ENCODE measurements at regions not wholly inside any gene's neighbourhood (a gene's known extent, or its start where the extent isn't known, plus 50 kb on each side); places are given as distances from the start of the nearest gene placed in this dataset.

GRCh38 chr1:70843452-70843851 is 204.2 kb downstream of the PTGER3 start (continued):
- TF ChIP-seq, protein P1, sequence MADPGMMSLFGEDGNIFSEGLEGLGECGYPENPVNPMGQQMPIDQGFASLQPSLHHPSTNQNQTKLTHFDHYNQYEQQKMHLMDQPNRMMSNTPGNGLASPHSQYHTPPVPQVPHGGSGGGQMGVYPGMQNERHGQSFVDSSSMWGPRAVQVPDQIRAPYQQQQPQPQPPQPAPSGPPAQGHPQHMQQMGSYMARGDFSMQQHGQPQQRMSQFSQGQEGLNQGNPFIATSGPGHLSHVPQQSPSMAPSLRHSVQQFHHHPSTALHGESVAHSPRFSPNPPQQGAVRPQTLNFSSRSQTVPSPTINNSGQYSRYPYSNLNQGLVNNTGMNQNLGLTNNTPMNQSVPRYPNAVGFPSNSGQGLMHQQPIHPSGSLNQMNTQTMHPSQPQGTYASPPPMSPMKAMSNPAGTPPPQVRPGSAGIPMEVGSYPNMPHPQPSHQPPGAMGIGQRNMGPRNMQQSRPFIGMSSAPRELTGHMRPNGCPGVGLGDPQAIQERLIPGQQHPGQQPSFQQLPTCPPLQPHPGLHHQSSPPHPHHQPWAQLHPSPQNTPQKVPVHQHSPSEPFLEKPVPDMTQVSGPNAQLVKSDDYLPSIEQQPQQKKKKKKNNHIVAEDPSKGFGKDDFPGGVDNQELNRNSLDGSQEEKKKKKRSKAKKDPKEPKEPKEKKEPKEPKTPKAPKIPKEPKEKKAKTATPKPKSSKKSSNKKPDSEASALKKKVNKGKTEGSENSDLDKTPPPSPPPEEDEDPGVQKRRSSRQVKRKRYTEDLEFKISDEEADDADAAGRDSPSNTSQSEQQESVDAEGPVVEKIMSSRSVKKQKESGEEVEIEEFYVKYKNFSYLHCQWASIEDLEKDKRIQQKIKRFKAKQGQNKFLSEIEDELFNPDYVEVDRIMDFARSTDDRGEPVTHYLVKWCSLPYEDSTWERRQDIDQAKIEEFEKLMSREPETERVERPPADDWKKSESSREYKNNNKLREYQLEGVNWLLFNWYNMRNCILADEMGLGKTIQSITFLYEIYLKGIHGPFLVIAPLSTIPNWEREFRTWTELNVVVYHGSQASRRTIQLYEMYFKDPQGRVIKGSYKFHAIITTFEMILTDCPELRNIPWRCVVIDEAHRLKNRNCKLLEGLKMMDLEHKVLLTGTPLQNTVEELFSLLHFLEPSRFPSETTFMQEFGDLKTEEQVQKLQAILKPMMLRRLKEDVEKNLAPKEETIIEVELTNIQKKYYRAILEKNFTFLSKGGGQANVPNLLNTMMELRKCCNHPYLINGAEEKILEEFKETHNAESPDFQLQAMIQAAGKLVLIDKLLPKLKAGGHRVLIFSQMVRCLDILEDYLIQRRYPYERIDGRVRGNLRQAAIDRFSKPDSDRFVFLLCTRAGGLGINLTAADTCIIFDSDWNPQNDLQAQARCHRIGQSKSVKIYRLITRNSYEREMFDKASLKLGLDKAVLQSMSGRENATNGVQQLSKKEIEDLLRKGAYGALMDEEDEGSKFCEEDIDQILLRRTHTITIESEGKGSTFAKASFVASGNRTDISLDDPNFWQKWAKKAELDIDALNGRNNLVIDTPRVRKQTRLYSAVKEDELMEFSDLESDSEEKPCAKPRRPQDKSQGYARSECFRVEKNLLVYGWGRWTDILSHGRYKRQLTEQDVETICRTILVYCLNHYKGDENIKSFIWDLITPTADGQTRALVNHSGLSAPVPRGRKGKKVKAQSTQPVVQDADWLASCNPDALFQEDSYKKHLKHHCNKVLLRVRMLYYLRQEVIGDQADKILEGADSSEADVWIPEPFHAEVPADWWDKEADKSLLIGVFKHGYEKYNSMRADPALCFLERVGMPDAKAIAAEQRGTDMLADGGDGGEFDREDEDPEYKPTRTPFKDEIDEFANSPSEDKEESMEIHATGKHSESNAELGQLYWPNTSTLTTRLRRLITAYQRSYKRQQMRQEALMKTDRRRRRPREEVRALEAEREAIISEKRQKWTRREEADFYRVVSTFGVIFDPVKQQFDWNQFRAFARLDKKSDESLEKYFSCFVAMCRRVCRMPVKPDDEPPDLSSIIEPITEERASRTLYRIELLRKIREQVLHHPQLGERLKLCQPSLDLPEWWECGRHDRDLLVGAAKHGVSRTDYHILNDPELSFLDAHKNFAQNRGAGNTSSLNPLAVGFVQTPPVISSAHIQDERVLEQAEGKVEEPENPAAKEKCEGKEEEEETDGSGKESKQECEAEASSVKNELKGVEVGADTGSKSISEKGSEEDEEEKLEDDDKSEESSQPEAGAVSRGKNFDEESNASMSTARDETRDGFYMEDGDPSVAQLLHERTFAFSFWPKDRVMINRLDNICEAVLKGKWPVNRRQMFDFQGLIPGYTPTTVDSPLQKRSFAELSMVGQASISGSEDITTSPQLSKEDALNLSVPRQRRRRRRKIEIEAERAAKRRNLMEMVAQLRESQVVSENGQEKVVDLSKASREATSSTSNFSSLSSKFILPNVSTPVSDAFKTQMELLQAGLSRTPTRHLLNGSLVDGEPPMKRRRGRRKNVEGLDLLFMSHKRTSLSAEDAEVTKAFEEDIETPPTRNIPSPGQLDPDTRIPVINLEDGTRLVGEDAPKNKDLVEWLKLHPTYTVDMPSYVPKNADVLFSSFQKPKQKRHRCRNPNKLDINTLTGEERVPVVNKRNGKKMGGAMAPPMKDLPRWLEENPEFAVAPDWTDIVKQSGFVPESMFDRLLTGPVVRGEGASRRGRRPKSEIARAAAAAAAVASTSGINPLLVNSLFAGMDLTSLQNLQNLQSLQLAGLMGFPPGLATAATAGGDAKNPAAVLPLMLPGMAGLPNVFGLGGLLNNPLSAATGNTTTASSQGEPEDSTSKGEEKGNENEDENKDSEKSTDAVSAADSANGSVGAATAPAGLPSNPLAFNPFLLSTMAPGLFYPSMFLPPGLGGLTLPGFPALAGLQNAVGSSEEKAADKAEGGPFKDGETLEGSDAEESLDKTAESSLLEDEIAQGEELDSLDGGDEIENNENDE (IDR thresholded peaks at IDR 0.05; ENCODE audit: insufficient replicate concordance, low read length) = no peak
- TF ChIP-seq ATF3 (IDR thresholded peaks at IDR 0.05; ENCODE audit: insufficient read depth, low read depth, low read length) = no peak
- no peak for TF ChIP-seq SIN3A (conservative IDR thresholded peaks at IDR 0.05 in 1 of 2, IDR thresholded peaks at IDR 0.05 in 1 of 2; ENCODE audit: low read depth in 1 of 2, low read length in 2 of 2)
- no peak for TF ChIP-seq SUZ12 (IDR thresholded peaks at IDR 0.05; ENCODE audit: low read length)
- TF ChIP-seq, protein P2, sequence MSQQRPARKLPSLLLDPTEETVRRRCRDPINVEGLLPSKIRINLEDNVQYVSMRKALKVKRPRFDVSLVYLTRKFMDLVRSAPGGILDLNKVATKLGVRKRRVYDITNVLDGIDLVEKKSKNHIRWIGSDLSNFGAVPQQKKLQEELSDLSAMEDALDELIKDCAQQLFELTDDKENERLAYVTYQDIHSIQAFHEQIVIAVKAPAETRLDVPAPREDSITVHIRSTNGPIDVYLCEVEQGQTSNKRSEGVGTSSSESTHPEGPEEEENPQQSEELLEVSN (IDR thresholded peaks at IDR 0.05) = no peak
- TF ChIP-seq JUN (IDR thresholded peaks at IDR 0.05; ENCODE audit: low read depth, low read length) = no peak
- TF ChIP-seq CBX5 (IDR thresholded peaks at IDR 0.05; ENCODE audit: low read depth, low read length) = no peak
- TF ChIP-seq KDM1A (IDR thresholded peaks at IDR 0.05; ENCODE audit: borderline replicate concordance, low read length) = no peak
- TF ChIP-seq RAD21 (IDR thresholded peaks at IDR 0.05 in 1 of 2, conservative IDR thresholded peaks at IDR 0.05 in 1 of 2; ENCODE audit: low read depth in 2 of 2, low read length in 2 of 2) = no peak
- no peak for TF ChIP-seq MAFK (IDR thresholded peaks at IDR 0.05; ENCODE audit: low read depth, low read length)
